Fibroblast of mammary gland (primary cell): ENCODE measurements at regions not wholly inside any gene's neighbourhood (a gene's known extent, or its start where the extent isn't known, plus 50 kb on each side); places are given as distances from the start of the nearest gene placed in this dataset.

Experiments
- DNase-seq: peaks from one replicate; pipeline ENCODE4 v3.0.0-alpha.2; 2010; ENCODE audit warnings: low read depth
- H3K4me3 ChIP-seq: 2 replicates; pipeline ENCODE4 v1.5.1; 2011; ENCODE audit warnings: low read depth, mild to moderate bottlenecking, low read length, moderate library complexity; ENCODE audit not compliant: control insufficient read depth
- TF ChIP-seq, protein P1 (sequence below): conservative IDR thresholded peaks from 2 replicates; pipeline ENCODE4 v1.5.1; 2011; ENCODE audit warnings: low read depth, low read length, inconsistent platforms; ENCODE audit not compliant: control insufficient read depth, insufficient read depth

DNA sequence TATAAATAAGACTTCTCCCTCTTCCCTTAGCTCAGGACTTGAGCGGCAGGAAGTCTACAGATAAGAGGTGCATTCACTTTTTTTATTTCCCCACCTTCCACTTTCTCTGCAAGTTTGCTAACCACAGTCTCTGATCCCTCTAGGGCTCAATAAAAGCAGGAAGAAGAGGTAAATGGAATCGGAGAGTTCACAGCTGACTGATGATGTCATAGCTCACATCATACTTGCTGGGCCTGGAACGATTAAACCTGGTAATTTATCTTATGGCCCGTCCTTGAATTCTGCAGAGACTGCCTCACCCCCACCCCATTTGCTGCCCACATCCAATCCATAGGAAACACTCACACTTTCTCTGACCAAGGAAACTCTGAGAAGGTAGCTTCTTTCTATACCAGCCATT, 62.9 kb downstream of the DRD1 start:
- TF ChIP-seq, protein P1, sequence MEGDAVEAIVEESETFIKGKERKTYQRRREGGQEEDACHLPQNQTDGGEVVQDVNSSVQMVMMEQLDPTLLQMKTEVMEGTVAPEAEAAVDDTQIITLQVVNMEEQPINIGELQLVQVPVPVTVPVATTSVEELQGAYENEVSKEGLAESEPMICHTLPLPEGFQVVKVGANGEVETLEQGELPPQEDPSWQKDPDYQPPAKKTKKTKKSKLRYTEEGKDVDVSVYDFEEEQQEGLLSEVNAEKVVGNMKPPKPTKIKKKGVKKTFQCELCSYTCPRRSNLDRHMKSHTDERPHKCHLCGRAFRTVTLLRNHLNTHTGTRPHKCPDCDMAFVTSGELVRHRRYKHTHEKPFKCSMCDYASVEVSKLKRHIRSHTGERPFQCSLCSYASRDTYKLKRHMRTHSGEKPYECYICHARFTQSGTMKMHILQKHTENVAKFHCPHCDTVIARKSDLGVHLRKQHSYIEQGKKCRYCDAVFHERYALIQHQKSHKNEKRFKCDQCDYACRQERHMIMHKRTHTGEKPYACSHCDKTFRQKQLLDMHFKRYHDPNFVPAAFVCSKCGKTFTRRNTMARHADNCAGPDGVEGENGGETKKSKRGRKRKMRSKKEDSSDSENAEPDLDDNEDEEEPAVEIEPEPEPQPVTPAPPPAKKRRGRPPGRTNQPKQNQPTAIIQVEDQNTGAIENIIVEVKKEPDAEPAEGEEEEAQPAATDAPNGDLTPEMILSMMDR: no peak
- H3K4me3 ChIP-seq: no peak overlapping the region

DNA sequence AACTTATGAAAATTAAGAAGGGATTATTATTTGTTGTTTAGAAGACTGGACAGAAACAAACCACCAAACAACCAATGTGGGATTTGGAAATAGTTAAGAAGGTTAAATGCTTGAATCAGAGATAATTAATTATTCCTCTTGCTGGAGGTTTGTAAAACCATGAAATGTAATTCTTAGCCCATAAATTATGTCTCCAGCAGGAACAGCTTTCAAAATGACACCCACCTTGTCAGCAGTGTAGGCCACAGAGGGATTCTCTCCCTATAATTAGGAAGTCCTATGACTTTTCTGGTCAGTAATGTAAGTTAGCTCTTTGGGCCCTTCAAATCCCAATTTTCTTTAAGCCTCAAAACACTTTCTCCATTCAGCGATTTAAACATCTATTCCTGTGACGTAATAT, 63.3 kb downstream of the DRD1 start:
- no peak overlapping the region for H3K4me3 ChIP-seq

More for the DNA sequence above, 62.9 kb downstream of the DRD1 start:
- DNase-seq: no peak

DNA sequence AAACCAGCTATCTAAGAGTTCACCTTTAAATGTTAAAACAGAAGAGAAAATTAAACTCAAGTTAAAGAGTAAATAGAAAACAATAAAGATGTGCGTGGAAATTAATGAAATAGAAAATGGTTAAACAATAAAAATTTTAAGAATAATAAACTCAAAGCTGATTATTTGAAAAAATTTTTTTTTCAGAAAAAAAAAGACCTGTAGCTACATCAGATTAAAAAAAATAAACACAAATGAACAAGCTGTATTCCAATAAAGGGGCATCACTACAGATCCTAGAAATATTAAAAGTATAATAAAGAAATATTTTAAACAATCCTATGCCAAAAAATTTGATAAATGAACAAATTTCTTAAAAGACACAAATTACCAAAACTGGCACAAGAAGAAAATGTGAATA, 64.1 kb downstream of the DRD1 start:
- no peak for DNase-seq
- TF ChIP-seq, protein P1: no peak
- H3K4me3 ChIP-seq: no peak overlapping the region

More for the DNA sequence above, 63.3 kb downstream of the DRD1 start:
- no peak for DNase-seq
- TF ChIP-seq, protein P1: no peak

DNA sequence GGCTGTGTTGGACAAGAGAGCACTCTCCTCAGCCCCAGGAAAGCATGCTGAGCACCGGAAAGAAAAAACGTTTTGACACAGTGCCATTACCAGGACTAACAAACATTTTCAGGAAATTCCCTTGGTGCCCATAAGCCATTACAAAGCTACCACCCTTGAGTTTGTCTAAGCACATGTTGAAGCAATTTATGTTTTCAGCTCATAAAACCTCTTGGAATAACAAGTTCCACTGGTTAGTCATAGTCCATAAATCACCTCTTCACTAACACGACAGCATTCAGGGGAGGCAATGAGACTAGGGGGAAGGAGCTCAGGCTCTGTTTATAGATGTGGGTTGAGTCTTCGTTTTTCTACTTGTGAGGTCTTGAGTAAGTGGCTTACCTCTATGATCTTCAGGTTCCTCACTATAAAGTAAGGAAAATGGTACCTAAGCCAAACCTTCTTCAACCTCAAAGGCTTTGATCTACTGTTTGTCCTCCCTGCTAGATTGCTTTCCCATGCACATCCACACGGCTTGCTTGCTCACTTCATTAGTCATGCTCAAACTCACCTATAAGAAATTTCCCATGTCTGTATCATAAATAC, 65.4 kb downstream of the DRD1 start:
- TF ChIP-seq, protein P1: no peak
- DNase-seq: peak; percentile 38
- H3K4me3 ChIP-seq: no peak overlapping the region

- no peak overlapping the region for H3K4me3 ChIP-seq
- DNase-seq: no peak
- TF ChIP-seq, protein P1: no peak
These were observed 66.2 kb downstream of the DRD1 start for GRCh38 chr5:175377816-175378215.

- DNase-seq: no peak
- H3K4me3 ChIP-seq: no peak overlapping the region
- TF ChIP-seq, protein P1: no peak
These were observed 69.7 kb downstream of the DRD1 start for GRCh38 chr5:175374166-175374875.
